GM10248 (cell line): ENCODE measurements at regions not wholly inside any gene's neighbourhood (a gene's known extent, or its start where the extent isn't known, plus 50 kb on each side); places are given as distances from the start of the nearest gene placed in this dataset.
"Not testable (repeated sequence)": the region's sequence is repeated elsewhere in the genome, so short reads cannot be mapped to it uniquely, and the experiment has no call there.

ENCODE experiments used
- CTCF ChIA-PET: fragments of 300-600 bp; sonication (Branson Sonifier 250); formaldehyde crosslinking; extraction: SDS; loops from one replicate; lab custom pipeline; 2021; ENCODE audit warnings: antibody characterized with exemption; lab: Yijun Ruan, JAX
- POLR2A ChIA-PET: fragments of 350-650 bp; sonication (Branson Sonifier 250); formaldehyde crosslinking; extraction: SDS; loops from one replicate; lab custom pipeline; 2020; ENCODE audit warnings: antibody characterized with exemption; lab: Yijun Ruan, JAX
- DNase-seq: peaks from one replicate; pipeline ENCODE4 v3.0.0; 2012; ENCODE audit errors: extremely low spot score
- TF ChIP-seq, protein P1 (sequence below): IDR thresholded peaks from 2 replicates; pipeline ENCODE4 v1.5.1; 2012; ENCODE audit warnings: mild to moderate bottlenecking, low read depth; ENCODE audit errors: extremely low read depth, missing control alignments, control extremely low read depth

DNA sequence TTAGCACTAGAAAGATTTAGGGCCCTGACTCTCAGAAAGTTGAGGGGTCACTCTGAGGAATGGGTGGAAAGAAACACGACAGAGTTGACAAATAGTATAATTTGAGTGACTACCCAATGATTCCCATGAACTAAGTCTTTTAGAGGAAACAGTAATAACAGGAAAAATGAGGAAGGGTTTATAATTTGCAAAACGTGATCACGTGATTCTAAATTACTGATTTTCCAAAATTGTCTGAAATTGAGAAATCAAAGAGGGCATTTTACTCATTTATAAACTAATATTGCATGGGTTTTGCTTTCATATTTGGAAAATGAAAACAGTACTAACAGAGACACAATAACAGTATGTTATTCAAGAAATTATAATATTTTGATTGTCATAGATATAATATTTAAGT, 1335.7 kb downstream of the PLA2G4A start:
- POLR2A ChIA-PET: no interaction called here
- no peak for DNase-seq
- CTCF ChIA-PET: no interaction called here
- TF ChIP-seq, protein P1, sequence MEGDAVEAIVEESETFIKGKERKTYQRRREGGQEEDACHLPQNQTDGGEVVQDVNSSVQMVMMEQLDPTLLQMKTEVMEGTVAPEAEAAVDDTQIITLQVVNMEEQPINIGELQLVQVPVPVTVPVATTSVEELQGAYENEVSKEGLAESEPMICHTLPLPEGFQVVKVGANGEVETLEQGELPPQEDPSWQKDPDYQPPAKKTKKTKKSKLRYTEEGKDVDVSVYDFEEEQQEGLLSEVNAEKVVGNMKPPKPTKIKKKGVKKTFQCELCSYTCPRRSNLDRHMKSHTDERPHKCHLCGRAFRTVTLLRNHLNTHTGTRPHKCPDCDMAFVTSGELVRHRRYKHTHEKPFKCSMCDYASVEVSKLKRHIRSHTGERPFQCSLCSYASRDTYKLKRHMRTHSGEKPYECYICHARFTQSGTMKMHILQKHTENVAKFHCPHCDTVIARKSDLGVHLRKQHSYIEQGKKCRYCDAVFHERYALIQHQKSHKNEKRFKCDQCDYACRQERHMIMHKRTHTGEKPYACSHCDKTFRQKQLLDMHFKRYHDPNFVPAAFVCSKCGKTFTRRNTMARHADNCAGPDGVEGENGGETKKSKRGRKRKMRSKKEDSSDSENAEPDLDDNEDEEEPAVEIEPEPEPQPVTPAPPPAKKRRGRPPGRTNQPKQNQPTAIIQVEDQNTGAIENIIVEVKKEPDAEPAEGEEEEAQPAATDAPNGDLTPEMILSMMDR: no peak

DNA sequence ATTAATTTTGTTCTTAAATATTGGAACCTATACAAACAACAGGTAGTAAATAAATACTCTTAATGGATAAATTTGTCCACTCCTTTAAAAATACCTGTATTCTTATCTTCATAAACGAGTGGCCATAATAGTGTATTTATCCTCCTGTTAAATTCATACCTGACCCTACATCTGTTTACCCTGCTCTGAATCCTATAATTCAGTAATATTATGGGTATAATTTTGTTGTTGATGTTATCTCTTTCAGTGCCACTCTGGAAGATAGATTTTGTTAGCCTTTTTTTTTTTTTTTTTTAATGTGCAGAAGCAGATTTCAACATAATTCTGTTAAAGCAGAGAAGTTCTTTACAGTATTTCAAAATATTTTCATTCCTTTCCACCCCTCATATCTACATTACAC, 1337.9 kb downstream of the PLA2G4A start:
- ChIA-PET POLR2A (no interaction called here), CTCF (interaction anchor here (1.0 kb wide), 1 partner anchor 14 kb away, joined by 3 read pairs; no protein-coding TSS in a partner anchor)
- TF ChIP-seq, protein P1: no peak
- DNase-seq: no peak

DNA sequence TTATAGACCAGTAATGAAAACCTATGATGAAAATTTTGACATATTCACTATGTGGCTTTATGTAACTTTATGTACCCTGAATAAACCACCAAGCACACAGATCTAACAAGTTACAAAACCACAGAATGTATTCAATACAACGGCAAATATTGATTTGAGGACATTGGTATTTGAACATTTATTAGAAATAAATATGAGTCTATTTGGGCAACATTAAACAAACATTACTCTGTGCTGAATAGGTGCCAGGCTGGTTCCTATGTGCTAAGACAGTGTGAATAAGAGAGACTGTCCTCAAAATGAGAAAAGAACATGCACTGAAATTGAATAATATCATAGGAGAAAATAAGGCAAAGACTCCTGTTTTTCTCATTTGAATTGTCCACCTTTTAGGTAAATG, 1341.2 kb downstream of the PLA2G4A start:
- TF ChIP-seq, protein P1: no peak
- no peak for DNase-seq
- POLR2A ChIA-PET: no interaction called here
- CTCF ChIA-PET: no interaction called here

DNA sequence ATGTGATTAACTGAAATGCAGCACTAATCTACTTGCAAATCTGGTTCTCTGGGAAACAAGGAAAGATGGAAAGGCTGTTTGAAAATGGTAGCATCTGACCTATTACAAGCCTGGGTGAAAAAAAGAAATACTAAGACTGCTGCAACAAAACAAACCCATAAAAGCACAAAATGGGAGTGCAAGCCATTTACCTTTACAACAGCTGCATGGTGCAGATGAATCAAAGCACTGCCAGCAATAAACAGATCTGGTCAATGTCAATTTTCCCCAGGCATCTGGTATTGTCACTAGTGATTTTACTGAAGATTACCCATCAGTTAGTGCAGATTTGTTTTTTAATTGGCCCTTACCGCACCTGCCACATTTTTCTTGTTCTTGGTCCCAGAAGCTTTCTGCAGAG, 1341.7 kb downstream of the PLA2G4A start:
- ChIA-PET CTCF (no interaction called here), POLR2A (no interaction called here)
- DNase-seq: no peak
- TF ChIP-seq, protein P1: no peak

DNA sequence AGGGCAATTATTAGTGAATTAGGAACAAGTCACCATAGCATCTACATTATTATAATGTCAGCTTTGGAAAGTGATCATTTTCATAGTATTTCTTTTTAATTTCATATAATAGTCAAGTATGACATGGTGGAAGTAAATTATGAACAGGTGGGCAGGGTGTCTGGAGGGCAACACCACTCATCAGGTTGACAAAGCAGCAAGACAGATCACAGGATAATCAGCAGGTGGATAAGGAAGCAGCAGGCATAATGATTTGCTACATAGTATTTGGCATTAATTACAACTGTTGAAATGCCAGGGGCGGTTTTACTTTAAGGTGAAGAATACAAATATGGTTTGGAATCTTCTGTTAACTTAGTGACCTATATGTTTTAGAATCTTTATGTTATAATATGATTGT, 1342.2 kb downstream of the PLA2G4A start:
- ChIA-PET CTCF (no interaction called here), POLR2A (no interaction called here)
- TF ChIP-seq, protein P1: no peak
- DNase-seq: no peak

DNA sequence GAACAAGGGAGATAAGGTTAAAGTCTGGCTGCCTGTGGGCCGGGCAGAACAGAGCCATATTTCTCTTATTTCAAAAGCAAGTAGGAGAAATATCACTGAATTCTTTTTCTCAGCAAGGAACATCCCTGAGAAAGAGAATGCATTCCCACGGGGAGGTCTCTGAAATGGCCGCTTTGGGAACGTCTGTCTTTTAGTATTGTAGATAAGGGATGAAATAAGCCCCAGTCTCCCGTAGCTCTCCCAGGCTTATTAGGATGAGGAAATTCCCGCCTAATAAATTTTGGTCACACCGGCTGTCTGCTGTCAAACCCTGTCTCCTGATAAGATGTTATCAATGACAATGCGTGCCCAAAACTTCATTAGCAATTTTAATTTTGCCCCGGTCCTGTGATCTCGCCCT, 1353.3 kb downstream of the PLA2G4A start:
- CTCF ChIA-PET, DNase-seq, POLR2A ChIA-PET: not testable (repeated sequence)

DNA sequence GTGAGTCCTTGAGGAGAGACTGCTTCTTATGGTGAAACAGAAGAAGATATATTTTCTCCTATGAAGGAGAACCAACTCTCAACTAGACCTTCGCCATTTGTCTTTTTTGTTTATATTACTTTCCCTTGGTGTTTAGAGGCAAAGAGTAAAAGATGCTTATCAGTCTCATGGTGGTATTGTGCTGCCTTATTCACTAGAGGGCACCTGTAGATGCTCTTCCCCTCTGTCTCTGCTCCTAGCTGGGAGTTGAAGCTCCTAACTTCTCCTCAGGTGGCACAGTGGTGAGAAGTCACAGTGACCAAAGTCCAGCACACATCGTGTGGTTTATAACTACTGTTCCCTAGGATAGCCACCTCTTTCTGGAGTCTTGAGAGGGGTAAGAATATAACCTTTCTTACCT, 1359.6 kb downstream of the PLA2G4A start:
- no peak for DNase-seq
- ChIA-PET CTCF (interaction anchor here (0.8 to 1.5 kb wide), 2 partner anchors 10 to 161 kb away, joined by 3 to 4 read pairs; no protein-coding TSS in a partner anchor), POLR2A (no interaction called here)
- TF ChIP-seq, protein P1: no peak
